ENCODE measurements at regions not wholly inside any gene's neighbourhood (a gene's known extent, or its start where the extent isn't known, plus 50 kb on each side); places are given as distances from the start of the nearest gene placed in this dataset.

DNA sequence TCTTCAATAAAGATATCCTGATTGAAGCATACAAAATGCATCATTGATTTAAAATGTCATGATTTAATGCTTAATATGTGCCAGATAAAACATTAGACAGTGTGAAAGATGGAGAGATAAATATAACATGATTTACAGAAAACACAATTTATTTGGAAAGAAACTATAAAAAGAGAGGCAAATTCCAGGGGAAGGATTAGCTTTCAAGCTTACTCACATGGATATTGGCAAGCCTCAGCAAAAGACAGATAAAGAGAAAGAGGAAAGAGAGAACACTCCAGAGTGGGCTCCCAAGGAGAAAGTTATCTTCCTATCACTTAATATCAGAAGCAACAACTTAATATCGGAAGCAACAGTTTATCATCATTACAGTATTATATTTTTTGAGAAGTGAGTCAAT, 1036.5 kb downstream of the SQOR start:
- no peak for DNase-seq

DNA sequence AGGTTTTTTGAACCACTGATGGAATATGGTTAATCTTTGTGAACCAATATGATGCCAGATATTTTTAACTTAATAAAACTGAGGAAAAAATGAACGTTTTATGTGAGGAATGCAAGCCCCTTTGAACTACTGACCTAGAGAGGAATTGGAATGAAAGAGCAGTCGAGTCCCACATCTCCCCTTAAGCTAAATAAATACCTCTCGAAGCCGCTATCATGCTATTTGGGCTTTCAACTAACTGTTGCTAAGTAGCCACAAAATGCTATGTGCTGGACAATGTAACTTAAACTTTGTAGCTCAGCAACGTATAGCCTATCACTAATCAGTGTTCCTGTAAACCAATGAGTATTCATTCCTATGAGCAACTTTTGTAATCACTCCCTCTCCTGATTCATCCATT, 1037.2 kb downstream of the SQOR start:
- no peak for DNase-seq

DNA sequence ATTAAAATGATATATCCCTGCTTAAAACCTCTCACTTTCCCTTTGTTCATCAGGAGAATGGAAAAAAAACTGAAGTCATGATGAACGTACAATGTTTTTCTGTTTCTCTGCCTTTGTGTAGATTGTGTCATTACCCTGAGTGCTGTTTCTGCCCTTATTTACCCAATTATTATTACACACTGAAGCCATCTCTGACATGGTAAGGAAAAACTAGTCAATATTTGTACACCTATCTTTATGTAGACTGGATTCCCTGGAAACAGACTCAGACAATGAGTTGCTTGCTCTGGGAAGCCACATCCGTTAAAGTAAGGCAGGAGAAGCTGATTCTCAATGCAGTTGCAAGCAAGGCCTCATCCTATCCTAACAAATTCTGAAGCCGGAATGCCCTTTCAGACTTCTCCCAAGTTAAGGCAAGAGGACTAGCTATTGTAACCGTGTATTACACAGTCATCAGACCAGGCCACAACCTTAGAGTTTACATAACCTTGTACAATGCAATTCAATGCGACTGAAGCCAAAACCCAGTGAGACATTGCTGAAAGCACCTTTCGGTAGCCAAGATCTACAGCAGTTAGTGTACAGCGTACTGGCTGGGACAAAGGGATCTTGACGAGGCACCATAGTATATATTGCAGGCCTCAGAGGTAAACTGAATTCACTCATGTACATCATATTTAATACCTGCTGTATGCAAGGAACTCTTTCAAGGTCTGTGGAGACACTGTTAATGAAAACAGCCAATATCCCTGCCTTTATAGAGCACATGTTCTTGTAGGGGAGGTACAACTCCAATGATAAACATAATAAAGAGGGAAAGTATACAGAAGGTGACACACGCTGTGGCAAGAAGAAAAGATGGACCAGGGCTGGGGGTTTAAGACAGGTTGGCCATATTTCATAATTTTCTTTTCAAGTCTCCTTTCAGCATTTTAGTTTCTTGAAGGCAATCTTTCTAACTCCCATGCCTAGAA, 1040.8 kb upstream of the SEMA6D start:
- peak in 1 of 3 experiments; percentile 8 for DNase-seq

DNA sequence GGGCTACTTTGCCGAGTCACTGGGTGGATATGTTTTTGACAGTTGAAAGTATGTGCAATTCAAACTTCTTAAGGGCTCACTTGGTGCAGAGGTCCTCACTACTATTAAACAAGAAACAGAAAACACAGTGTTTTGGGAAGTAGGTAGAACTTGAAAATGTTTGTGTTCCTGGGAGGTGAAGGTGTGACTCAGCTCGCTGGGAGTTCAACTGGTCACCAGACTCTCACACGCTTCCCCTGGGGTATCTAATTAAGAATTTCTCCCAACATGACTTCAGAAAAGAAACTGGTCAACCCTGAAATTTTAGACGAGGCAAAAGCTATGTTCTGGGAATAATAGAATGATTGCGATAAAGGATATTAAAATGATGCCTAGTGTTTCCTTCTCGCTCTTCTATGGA, 1039.8 kb upstream of the SEMA6D start:
- DNase-seq = no peak

DNA sequence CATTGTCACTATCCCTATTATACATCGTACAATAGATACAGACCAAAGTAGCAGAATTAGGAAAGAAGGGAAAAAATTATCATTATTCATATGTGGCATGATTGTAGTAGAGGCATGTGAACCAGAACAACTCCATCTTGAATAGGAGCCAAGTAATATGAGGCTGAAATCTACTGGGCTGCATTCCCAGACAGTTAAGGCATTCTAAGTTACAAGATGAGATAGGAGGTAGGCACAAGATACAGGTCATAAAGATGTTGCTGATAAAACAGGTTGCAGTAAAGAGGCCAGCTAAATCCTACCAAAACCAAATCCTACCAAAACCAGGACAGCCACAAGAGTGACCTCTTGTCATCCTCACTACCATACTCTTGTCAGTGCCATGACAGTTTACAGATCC, 1035.4 kb upstream of the SEMA6D start:
- no peak for DNase-seq

DNA sequence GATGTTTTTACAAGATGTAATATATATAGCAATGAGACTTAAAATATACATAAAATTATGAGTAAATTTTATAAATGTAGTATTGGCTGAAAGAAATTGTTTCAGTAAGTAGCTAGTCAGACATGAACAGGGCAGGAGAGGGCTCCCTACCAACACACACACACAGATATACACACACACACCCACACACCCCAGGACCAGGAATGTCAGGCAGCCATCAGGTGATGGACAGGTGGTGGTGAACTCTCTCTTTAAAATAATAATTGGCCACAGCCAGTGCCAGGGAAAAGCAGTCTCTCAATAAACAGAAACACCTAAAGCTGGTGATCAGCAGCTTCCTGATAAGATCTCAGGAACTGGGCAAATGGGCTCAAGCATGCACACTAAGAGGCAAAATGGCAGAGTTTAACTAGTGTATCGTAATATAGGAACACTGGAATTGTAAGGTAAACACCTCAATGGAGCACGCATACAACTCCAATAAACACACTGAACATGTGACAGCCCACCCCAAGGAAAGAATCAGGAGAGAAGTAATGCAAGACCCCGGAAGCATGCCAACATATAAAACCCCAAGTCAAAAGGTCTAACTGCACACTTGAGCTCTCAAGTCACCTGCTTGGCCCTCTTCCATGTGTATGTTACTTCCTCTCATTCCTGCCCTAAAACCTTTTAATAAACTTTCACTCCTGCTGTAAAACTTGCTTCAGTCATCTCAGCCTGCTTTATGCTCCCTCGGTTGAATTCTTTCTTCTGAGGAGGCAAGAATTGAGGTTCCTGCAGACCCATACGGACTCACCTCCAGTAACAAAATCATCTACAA, 1034.1 kb upstream of the SEMA6D start:
- DNase-seq = no peak

DNA sequence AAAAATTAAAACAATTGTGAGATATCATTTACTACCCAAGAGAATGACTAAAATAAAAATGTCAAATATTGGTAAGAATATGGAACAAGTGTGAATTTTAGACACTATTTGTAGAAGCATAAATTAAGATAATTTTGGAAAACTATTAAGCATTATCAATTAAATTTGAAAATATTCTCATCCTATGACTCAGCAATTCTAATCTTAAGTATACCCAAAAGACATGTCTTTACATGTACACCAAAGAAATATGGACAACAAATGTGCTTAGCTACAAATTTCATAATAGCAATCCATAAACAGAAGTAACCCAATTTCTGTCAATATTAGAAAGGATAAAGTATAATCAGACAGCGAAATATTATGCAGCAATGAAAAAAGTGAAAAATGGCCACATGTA, 1032.2 kb upstream of the SEMA6D start:
- no peak for DNase-seq

DNA sequence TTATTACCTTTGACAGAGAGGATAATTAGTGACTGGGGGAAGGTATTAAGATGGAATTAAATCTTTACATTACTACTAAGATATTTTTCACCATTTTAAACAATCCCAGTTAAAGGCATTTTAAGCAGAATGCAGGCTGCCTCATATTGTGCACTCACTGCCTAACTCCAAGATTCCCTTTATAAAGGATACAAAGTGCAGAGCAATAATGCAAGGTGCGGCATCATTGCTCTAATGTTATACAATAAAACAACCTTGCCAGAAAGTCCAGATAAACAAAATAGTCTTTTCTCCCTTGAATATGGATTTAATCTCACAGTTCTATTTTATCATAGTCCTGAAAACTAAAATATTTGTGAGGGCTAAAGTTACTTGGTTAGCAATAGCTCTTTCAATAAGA, 1031.6 kb upstream of the SEMA6D start:
- no peak for DNase-seq

DNA sequence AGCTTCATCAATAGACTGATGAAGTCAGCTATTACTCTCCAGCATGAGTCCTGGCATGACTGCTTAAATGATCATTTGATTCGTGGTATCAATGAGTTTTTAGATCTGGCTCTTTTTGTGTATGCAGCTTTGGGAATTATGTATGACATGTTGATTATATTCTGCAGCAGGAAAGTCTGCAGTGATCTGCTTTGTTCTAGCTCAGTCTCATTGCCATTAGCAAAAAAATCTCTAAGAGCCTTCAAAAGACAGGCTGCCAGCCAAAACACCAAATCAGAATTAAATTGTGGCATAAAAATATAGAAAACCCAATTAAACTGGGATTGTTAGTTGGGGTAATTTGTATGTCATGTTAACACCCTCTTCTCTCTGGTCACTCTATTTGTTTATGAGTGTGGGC, 1021.0 kb upstream of the SEMA6D start:
- DNase-seq = no peak

DNA sequence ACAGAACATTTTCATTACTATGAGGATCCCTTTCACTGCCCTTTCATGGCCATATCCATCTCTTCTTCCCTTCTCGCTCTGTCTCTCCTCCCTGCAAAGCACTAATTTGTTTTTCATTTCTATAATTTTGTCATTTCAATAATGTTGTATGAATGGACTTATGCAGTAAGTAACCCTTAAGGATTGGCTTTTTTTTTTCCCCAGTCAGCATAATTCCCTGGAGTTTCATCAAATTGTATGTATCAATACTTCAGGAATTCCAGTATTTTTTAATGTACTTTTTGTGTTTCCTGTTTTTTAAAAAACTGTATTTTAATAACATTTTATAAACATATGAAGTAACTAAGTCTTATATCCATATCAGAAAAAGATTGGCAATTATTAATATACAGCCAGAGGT, 1016.0 kb upstream of the SEMA6D start:
- DNase-seq = no peak

DNA sequence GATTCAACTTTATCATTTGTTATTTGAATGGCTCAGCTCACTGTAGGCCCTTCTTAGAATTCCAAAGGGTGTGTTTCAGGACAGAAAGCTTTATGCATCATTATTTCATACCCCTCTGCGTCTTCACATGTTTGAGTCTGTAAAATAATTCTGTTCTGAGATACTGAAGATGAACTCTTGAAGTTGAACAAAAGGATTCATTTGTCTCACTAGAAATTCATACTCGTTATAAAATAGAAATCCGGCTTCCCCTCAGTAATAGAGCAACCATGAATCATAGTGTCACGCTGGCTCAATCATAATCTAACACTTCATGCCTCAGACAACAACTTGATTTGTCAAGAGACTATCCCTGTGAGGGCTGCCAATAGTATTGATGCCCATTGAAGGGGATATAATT, 1015.4 kb upstream of the SEMA6D start:
- peak in 1 of 3 experiments; percentile 0 for DNase-seq

DNA sequence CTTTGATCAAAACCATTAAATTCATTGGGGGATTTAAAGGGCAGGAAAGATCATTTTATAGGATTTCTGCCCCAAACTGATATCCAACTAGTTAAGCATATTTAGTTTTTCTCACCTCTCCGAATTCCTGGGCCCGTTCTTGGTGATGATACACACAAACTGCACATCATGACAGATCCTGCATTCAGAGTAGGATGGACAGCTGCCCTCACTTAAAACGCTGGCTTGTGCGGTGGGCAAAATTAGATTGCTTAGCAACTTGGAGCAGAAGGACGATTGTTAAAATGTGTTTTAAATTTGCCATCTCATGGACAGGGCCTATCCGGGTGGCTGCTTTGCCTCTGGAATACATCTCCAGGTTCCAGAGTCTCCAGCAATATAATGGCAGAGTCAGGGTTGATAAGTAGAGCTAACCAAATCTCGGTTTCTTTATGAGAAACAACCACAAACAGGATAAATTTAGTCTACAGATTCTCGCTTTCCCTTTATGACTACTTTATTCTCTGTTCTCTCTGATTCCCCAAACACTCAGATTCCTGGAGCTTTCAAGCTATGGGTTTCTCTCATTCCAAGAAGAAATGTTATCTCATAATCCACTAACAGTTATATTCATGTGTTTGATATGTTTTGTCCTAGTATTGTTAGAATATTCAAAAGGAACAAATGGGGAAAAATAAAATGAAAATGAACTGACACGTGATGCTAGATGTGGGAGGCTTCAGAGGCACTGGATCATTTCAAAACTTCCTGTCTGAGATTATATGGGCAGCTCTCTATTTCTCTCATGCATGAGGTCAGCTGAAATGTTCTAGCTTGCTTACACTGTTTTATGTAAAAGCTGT, 1014.1 kb upstream of the SEMA6D start:
- DNase-seq = no peak

DNA sequence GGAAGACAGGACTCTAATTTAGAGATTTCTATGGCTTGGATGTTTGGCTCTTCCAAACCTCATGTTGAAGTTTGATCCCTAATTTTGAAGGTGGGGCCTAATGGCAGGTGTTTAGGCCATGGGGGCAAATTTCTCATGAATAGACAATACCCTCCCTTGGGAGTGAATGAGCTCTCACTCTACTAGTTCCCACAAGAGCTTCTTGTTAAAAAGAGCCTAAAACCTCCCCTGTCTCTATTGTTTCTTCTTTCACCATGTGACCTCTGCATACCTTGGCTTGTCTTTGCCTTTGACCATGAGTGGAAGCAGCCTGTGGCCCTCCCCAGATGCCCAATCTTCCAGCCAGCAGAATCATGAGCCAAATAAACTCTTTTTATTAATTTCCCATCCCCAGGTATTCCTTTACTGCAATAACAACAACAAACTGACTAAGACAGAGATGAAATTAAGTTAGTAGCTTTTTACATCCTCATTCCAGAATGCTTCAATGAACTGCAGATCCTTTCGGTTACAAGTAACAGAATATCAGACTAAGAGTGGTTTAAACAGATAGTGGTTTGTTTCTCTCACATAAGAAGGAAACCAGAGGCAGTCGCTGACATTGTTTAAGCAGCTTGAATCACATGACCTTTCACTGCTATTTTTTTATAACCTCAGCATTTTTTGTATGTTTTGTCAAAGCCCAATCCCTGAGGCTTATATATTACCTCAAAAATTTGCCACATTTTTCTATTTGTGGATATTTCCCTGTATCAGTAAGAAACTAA, 1013.3 kb upstream of the SEMA6D start:
- DNase-seq = no peak

DNA sequence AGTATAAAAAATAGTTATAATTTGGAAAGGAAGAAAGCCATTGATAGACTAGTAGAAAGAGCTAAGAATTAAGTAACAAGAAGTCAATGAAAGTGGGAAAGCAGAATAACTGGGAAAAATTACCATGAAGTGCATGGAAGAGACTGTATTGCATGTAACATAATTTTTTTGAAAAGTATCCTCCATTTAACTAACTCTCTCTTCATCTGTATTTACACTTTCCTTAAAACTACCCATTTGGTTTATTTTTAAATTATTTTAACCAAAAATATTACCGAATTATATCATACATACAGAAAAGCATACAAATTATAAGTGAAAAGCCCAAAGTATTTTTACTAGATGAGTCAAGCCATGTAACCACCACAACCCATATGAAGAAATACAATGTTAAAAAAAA, 1009.9 kb upstream of the SEMA6D start:
- DNase-seq = no peak

DNA sequence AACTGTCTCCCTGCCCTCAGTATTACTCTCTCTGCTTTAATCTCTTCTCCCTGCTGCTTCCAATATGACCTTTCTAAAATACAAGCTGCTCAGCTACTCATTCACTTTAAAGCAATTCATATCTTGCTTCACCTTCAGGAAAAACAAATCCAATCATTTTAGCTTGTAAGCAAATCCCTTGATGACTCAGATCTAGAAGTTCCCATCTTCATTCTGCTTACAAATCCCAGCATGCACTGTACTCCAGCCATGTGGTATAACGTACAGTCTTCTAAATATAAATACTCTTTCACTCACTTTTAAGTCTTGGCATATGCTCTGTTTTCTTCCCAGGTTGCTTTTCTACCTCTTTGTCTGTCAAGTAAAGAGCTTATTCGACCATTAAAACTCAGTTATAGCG, 1009.1 kb upstream of the SEMA6D start:
- no peak for DNase-seq

DNA sequence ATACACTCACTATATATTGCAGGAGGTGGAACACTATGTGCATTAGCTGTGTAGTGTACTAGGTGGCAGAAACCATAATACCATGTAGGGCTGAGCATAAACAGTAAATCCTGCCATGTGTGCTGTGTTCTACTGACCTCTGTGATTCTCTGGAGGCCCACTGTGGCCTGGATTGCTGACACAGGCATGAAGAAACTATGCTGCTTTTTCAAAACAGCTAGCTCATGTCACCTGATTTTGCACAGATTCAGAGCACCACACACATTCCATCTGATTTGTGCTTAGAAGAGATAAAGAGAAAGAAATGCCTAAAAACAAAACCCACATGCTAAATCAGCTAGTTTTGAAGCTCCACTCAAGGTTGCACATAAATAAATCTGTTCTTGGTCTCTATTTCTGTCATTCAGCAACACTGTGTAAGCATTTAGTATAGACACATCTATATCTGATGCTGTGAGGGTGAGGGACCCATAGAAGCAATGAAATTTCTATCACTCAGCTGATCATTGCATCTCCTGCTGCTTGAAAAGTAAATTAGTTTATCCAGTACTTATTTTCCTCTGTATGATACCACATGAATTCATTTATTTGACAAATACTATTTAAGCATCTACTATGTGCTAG, 1007.7 kb upstream of the SEMA6D start:
- DNase-seq = no peak

DNA sequence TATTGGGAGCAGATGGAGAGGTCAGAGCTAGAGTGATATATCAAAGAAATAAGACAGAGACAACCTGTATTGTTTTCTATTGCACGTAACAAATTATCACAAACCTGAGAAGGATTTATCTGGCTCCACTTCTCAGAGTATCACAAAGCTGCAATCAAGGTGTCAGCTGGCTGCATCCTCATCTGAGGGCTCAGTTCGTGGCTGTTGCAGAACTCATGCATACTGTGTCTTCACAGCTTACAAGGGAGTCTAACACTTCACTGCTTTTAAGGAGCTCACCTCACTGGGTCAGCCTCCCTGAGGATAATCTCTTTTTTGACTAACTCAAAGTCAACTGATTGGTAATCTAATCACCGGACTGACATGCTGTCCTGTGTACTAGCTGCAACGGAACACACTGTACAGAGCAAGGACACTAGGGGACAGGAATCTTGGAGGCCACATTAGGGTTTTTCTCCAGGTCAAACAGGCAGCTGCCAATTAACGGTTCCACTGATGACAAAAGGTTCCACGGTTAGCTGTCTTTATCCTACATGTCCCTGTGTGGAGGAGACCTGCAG, 1006.8 kb upstream of the SEMA6D start:
- DNase-seq = no peak

DNA sequence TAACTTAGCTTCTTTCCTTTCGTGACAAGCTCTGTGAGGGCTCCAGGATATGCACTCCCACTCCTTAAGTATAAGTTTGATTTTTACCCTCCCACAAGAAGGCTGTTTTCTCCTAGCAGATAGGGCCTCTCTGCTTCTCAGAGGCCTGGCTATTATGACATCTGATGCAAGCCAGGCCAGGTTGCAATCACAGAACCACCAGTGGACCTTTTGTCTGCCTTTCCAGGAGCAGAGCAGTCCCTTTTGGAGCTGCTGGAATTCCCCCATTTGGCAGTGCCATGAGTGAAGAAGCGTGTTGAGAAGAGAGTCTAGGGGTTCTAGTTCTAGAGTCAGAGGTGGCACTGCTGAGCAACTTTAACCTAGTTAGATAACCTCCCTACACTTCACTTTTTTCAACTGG, 1004.3 kb upstream of the SEMA6D start:
- no peak for DNase-seq

DNA sequence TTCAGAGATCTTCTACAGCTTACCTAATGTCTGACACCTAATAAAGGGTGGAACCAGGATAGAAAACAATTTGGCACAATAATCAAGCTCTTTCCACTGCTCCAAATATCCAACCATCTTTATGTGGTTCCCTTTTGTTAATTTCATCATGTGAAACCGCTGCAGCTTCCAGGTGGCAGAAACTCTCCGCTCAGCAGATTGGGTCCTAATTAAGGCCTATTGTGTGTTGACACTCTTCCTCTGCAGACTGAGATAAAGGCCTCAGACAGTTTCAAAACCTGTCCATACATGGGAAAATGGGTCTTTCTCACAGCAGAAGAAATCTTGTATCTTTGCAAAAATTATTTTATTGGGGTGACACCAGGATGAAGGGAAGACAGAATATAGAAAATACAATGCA, 1002.4 kb upstream of the SEMA6D start:
- peak in 2 of 3 experiments; percentile 8 to 63 for DNase-seq

DNA sequence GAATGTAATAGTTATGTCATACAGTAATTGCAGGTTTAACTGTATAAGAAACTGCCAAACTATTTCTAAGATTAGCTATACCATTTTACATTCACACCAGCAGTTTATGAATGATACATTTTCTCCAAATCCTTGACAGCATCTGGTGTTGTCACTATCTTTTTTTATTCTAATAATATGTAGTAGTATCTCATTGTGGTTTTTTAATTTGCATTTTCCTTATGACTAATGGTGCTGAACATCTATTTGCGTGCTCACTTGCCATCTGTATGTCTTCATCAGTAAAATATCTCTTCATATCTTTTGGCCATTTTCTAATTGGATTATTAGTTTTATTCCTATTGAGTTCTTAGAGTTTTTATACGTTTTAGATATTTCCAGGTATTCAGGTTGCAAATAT, 994.0 kb upstream of the SEMA6D start:
- DNase-seq = no peak

DNA sequence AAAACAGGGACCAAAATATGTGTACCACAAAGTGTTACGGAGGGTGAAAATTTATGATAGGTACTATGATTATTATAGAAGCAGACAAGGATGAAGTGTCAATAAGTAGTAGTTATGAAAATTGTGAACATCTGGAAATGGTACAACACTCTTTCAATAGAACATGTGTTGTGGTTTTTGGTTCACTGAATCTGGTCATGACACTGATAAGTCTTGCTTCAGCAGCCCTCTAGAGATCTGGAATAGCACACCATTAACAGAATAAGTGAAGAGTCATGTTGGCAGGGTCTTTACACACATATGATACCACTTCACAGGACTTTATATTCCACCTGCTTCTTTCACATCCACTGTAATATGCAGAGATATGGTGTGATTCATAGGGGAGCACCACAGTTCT, 985.2 kb upstream of the SEMA6D start:
- peak in 1 of 3 experiments; percentile 6 for DNase-seq
